ENCODE measurements at regions not wholly inside any gene's neighbourhood (a gene's known extent, or its start where the extent isn't known, plus 50 kb on each side); places are given as distances from the start of the nearest gene placed in this dataset.

DNA sequence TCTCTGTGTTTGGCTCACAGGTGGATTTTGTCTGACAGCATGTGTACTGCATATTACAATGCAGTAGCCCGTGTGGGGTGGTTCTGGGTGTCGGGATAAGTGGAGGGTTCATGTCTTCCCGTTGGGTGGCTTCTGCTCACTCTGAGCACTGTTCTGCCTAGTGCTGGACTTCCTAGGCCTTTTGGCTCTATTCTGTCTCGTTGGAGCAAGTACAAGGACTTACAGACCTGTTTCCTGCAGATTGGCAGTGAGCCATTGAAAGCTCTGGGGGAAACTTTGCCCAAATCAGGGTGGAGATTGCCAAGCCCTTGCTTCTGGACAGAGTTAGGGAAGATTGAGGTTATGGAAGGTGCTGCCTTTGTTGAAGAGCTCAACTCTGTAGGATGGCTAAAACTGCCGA is 91.1 kb upstream of the SLC4A4 start:
- DNase-seq: no peak

DNA sequence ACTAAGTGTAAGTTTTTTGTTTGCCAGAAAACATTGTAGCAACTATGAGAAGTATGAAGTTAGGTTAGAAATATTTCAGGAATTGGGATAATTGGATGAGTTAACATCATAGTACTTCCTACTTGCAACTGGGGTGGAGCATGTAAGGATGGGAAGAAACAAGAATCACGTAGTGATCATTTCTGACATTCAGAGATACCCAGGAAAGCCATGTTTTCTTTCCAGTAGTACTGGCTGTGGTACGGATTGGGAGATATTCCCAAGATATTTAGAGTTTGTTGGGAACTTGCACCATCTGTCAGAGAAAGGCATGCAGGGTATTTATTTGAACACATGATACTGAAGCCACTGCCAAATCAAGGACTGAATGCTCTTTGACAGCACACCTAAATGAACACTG is 87.6 kb upstream of the SLC4A4 start:
- no peak for DNase-seq

DNA sequence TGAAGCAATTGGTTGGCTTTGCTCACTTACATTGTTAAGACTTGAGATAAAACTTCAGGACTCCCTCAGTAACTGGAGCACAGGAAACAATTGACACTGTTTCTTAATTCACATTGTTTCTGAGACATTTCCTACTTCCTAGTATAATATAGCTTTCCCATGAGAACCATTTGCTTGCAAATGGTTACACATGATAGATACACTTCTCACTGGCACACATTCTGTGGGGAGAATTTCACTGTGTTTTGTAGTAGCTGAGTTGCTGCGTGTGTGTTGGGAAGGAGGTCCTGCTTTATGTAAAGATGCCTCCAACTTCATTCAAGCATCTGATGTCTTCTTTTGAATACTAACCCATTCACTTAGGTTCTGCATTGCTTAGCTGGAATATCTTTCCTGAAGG is 85.3 kb upstream of the SLC4A4 start:
- no peak for DNase-seq

DNA sequence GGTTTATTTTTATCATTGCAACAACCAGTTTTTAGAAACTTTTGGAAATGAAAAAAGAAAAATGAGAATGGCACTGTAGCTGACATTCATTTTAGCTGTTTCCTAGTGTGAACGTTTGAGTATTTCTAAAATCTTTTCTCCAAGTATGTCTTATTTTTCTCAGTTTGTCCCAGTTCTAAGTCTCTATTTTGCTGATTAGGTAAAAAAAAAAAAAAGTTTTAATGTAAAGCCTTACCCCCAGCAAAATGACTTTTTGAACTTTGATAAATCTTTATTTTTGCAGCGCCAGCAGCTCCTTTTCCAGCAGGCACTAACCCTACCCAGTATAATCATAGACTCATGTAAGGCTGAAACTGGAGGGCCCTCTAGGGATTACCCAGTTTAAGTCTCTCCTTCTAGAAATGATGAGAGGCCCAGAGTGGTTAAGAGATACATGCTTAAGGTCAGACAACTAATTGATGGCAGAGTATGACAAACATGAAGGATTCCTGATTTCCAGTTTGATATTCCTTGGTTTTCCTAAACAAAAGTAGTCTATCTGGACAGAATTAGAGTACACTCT is 84.3 kb upstream of the SLC4A4 start:
- DNase-seq: no peak

DNA sequence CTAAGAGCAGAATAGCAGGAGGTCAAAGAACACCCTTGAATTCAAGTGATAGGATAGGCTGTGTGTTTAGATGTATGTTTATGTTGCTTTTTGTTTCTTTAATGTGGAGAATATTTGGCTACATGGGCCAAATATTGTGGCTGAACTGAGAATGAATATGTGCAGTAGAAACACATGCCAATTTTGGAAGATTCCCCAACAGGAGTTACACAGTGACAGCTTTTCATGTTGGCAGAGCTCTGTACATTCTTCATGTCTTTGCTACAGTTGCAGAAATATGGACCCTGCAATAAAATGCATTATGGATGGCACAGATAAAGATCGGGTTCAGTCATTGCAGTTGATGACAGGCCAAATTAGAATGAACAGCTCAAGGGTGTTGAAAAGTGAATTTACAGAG is 82.8 kb upstream of the SLC4A4 start:
- no peak for DNase-seq

DNA sequence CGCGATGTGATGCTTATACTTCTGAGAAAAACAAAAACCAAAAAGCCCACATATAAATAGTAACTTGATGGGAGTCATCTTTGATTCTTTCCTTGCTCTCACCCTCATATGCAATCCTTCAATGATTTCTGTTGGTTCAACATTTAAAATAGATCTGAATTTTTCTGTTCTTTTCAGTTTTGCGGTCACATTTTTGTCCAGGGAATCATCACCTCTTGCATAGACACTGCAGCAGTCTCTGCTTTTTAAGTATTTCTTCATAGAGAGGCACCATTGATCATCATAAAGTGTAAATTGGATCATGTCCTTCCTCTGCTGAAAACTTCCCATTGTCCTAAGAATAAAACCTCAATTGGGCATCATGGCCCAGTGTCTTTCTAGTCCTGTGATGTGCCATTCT is 81.1 kb upstream of the SLC4A4 start:
- no peak for DNase-seq

DNA sequence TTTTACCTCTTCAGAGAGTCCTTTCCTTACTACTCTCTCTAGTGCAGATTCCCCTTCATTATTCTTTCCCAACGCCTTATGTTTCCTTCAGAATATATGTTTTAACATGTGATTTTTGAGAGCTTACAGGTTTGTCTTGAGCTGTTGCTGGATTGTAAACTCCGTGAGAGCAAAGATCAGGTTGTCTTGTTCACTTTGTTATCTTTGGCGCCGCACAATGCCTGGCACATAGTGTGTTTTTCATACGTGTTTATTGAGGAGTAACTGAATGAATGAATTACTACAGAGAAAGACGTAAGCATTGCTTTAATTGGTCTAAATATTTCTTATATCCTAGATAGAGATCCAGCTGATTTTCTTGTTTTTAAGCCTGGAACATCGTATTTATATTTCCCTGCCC is 80.5 kb upstream of the SLC4A4 start:
- DNase-seq: no peak

DNA sequence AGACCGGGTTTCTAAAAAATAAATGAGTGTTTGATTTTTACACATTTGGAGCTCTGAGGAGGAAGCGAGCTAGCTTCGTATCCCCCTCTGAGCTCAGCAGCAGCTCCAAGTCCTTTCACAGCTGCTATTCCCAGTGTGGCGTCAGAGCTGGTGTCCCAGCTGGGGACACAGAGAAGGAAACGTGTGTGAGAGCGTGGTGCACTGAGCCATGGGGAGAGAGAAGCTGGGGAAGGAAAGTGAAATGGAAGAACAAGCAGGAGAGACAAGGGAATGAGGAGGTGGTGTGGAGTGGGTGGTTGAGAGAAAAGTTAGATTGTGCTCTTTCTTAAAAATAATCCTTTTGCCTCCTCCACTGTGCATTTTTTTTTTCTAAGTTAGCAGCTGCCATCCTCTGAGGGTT is 79.5 kb upstream of the SLC4A4 start:
- DNase-seq: no peak

DNA sequence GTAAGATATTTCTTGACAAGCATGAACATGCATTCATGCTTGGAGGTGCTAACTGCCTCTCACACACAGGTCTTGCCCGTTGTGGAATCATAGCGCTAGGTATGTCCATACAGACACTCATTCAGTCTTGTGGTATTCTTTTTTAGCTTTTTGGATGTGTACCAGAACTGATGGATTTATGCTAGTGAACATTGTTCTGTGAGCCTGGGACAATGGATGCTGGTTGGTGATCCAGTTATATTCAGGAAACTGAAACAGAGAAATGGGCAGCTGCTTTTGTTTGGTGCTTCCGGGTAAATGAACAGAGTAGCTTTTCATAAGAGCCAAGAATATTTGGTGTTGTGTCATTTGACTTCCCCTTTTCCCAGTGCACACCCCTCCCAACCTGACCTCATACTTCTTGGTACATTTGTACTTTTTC is 78.9 kb upstream of the SLC4A4 start:
- no peak for DNase-seq

DNA sequence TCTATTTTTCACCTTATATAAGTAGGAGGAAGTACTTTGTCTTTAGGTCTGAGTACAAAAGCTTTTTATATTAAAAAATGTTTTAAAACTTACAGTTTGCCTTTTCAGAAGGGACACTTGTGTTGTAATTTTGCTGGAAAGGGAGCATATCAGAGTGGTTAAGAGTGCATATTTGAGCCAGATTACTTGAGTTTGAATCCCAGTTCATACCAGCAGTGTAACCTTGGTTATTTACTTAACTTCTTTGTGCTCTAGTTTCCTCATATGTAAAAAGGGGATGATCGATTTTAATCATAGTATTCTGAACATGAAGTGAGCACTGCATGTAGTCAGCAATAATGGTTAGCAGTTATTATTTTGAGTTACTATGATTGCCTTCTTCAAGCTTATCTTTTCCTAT is 78.3 kb upstream of the SLC4A4 start:
- DNase-seq: no peak

DNA sequence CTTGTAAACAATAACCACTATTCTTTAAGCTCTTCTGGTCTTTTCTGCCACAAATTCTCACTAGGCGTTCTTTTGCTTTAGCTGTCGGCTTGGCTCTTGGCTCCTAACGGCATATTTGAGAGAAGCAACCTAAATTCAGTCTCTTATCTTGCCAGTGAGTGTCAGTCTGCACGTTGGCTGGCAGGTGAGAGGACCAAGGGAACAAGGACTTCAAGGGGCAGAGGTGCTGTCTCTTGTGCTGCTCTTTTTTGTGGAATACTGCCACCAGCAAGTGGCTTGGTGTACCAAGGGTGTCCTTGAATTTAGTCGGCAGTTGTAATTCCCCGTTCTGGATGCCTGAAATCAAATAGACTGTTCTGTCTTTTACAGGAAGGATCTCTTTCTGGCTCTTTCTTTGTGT is 77.8 kb upstream of the SLC4A4 start:
- no peak for DNase-seq

DNA sequence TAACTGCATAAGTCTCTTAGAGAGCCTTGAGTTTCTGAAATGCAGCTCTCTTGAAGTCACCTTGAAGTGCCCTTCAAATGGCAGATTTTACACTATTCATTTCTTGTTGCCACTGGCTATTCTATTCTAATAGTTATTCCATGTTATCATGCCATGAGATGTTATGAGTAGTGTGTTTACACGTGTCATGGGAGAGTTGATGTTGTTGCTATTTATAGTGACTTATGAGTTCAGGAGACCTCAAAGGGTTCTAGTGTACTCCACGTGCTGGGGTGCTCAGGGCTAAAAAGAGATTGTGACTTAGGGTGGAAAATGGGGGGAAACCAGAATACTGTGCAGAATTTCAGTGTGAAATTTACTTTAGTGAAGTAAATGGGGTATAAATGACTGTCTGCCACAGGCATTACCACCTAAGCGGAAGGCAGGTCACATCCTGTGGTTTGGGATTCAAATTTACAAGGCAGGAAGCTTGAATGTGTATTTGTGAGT is 77.1 kb upstream of the SLC4A4 start:
- DNase-seq: no peak

DNA sequence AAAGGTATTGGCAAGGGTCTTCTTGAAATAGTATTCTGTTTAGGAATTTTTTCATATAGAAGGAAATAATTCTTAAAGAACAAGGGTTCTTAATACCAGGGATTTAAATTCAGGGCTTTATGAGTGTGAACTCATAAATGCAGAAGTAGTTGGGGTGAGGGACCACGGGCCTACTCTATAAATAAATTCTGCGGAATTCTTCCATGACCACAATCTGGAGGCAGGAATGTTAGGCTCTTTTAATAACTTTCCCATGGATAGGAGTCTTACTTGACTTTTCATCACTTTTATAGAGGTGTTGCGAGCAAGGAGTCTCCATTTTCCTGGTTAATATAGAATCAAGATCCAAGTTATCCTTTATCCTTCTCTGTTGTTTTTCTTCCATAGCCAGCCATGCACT is 76.7 kb upstream of the SLC4A4 start:
- no peak for DNase-seq

DNA sequence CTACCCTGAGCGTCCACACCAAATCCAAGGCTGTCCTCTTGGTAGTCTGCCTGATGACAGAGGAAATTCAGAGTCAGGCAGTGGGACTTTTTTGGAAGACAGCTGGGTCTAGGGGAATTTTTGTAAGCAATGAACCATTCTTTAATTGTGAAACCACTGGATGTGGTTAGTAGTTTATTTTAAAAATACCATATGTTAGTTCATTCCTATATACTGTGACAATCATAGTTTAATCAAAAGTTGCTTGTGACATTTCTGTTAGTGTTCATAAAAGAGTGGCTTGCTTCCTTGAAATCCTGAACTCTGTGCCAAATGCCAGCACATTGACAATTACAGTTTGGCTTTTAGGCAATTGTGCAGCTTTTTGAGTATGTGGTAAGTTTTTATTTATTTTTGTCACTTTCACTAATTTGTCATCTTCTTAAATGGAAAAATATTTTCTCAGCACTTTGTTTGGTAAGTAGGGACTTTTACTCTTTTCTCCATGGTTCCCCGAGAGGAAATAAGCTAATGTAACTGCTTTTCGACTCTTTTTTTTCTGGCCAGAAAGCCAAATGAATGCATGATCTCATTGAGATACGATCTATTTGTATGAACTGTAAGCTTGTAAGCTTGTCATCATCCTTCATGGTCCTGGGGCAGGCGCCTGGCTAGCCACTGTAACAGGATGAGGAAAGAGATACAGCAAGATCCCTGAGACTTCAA is 72.6 kb upstream of the SLC4A4 start:
- DNase-seq: no peak

DNA sequence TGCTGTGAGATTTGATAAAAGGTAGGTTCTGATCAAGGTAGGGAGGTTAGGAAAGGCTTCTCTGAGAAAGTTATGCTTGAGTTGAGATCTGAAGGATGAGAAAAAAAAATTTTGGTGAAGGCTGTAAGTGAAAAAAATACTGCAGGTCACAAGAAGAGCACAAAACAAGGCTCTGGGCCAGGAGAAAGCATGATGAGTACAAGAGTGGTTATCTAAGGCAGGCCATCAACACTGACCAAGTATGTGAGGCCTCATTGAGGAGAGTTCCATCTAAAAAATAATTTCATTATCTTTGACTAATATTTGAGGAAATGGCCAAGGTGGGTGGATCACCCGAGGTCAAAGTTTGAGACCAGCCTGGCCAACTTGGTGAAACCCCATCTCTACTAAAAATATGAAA is 71.6 kb upstream of the SLC4A4 start:
- no peak for DNase-seq

DNA sequence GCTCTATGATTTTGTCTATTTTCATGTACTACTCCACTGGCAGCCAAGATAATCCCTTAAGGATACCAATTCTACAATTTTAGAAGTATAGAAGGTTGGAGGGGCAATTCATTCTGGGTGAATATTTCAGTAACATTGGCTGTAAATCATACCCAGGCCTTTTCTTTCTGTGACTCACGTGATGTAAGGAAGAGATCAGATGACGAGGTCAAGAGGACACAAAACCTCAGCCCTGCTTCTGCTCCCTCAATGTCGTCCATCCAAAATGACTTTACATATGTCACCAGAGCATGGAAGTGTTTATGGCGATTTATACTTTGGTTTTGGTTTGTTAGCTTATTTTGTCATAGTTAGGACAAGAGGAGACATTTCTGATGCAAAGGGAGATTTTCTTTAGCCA is 70.7 kb upstream of the SLC4A4 start:
- DNase-seq: no peak

DNA sequence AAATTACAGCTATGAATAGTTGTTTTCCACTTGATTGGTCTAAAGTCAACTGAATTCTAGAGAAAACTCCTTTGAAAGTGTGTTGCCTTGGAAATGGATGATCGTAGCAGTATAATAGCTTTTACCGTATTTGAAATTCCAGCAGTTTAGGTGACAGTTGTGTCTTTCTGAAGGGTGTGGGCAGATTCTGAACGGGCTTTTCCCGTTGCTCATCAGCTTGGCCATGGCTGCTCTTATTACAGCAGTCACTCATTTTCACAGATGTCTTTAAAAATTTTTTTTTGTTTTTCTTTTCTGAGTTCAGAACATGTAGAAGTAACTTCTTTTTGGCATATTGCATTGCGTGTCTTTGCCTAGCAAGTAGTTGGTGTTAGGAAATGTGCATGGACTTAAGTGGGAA is 69.6 kb upstream of the SLC4A4 start:
- DNase-seq: no peak

DNA sequence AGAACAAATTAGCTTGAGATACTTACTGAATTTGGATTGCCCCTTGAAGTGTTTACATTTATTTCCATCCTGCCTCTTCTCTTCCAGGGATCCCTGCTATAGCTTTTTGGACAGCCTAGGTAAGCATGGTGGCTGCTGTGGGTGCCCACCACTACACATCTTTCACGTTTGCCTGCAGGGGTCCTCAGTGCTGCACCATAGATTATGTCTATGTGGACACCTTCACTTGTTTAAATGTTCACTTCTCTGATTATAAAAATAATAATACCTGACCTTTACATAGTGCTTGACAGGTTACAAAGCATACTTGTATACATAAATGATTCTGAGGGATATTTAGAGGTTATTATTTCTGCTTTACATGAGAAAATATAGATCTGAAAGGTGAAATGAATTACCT is 67.9 kb upstream of the SLC4A4 start:
- DNase-seq: peak; percentile 30

DNA sequence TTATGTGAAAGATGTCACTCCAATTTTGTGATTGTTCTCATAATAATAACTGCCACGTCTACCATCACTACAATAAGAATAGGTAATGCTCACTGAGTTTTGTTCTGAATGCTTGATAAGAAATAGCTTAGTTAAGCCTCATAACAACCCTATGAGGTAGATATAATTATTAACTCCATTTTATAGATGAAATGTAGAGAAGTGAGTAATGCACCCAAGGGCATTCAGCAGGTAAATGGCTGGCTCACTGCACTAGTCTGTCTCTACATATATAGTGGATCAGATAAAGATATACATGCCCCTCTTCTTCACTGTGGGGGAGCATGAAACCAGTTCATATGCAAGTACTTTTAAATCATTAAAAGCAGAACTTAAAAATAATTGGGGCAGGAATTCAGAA is 65.8 kb upstream of the SLC4A4 start:
- DNase-seq: no peak

DNA sequence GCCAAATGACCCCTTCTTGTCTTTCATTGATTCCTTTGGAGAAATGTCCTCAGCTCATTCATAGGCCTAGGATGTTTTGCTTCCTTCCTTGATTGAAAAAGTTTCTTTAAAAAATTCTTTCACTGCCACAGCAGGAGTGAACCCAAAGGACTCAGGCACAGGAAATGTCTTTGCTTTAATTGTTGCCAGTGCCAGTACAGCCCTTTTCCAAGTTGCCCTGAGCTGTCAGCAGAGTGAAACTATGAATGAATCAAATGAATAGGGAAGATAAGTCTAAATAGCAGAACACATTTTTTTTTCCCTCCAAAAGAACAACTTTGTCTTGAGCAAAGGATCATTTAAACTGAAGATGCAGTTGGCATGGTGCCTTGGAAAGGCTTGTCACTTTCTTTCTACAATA is 63.8 kb upstream of the SLC4A4 start:
- no peak for DNase-seq

DNA sequence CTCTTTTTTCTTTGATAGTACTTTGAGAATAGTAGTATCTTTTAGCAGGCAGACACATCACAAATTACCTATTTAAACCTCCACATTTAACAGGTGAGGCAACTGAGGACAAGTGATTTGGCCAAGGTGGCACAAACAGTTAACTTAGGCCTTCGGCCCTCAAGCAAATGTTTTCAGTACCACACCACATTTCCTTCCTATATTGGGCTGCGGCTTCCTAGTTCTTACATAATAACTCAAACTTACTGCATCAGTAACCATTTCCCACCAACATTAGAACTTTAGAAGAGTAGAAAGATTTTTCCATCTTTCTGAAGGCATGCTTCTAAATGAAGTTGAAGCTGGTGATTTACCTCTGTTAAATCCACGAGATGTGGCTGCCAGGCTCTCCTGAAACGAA is 63.2 kb upstream of the SLC4A4 start:
- DNase-seq: no peak

DNA sequence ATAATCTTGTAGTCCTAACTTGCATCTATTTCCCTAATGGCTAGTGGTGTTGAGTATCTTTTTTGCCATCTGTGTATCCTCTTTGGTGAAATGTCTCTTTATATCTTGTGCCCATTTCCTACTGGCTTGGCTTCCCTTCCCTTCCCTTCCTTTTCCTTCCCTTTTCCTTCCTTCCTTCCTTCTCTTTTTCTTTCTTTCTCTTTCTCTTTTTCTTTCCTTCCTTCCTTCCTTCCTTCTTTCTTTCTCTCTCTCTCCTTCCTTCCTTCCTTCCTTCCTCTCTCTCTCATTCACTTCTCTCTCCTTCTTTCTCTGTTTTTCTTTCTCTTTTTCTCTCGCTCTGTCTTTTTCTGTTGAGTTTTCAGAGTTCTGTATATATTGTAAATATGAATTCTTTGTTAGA is 61.5 kb upstream of the SLC4A4 start:
- DNase-seq: no peak

DNA sequence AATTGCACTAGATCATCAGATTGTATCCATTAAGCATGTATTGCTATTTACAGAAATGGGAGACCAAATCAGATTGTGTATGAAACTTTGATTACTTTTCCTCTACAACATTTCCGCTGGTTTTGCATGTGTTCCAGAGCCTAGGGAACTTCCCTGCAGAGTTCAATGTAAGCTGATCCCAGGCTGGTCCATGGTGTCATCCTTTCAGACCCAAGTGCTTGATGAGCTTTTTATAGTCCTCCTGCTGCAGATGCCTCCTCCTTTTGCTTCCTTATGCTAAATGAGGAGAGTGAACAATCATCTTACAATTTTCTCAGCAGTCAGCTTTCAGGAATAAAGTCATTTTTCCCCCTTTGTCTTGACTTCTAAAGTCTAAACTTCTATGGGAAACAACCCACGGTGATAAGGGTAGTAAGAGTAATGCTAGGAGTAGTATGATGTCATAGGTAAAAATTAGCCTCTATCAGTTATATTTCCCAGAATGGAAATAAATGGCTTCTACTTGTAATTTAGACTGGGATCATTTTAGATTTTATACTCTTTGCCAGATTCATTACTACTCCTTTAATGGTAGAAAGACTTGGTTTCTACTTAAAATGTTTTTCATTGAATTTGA is 55.1 kb upstream of the SLC4A4 start:
- no peak for DNase-seq

DNA sequence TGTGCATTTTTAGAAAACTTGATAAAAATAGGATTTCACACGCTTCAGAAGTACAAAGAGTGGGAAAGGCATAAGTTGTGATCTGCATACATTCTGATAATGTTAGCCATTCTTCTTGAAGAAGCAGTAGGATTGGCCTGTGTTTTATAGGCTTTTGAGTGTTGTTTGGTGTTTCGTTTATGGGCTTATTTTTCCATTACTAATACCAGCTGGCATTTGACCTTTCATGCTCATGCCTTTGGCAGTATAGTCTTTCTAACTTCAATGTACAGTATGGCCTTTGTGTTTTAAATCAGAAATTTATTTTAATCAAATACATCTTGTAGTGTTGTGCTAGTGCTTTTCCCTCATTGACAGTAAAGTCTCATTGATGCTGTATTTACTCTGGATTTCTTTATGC is 51.5 kb upstream of the SLC4A4 start:
- no peak for DNase-seq

DNA sequence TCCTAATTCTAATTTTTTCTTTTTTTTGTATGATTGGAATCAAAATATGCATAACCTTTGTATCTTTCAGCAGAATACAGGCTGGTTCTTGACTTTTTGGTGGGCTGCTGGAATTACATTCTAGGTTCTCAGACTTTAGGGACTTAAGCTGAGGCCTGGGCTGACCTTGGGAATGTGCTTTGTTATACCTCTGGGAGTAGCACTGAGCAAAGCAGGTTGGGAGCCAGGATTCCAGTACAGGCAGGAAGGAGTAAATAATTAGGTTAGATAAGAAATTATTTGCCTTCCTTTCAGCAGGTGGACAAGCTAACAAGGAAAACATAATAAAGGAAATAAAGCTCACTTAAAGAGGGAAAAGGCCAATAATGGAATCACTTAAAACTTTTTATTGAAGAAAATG is 49.9 kb upstream of the SLC4A4 start:
- no peak for DNase-seq

All from activated CD8-positive, alpha-beta memory T cell treated with anti-CD3 and anti-CD28 coated beads, Interleukin-2, amount 50 U/mL, for 4 hours (primary cell).